Activated T-cell treated with anti-CD3 and anti-CD28 coated beads for 48 hours (primary cell): ENCODE measurements at regions not wholly inside any gene's neighbourhood (a gene's known extent, or its start where the extent isn't known, plus 50 kb on each side); places are given as distances from the start of the nearest gene placed in this dataset.

ENCODE experiments used
- DNase-seq: peaks from one replicate; pipeline ENCODE4 v3.0.0-alpha.2; 2020; ENCODE audit warnings: low read depth

DNA sequence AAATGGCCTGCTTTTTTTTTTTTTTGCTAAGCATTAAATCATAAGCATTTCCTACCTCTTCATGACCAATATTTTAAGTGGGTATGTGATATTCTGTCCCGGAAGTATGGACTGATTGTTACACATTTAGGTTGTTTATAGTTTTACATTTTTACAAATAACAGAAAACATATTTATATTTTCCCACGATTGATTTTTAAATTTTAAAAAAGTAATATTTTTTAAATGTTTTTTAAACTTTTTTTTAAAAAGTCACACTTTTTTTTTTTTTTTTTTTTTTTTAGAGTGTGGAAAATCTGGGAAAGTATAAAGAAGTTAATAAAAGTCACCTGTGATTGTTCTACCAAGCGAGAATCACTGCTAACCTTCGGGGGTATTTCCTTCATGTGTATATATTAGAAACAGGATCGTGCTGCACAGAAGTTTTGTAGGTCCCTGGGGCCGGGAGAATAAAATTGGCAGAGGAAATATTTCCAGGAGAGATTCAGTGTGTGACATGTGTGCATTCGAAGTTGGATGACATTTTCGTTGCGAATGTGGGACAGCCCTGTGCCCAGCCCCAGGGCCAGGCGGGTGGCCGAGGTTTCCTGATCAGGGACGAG lies 173.1 kb downstream of the CDC5L start:
- no peak for DNase-seq

DNA sequence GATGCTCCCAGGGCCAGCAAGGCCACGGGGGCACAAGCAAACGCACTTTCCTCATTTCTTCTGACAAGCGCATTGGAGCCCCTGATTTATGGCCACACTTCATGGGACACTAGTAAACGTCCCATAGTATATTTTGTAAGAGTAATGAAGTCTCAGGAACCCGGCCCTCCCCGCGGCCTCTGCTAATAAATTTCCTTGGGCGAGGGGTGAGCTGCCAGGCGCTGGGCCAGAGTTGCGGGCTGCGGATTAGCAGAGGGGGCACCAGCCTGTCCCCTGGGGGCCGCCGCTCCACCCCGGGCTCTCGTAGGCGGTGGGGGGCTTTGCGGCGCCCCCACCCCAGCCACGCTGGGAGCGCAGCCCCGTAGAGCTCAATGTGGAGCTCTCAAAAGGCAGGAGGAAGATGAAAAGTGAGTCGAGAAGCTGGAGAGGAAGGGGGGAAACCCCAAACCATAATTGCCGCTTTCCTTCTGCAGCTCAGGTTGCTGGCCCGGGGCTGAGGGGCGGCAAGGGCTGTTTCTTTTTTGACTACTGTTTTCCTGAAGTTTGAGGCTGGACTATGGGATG lies 173.6 kb downstream of the CDC5L start:
- DNase-seq = no peak

- no peak for DNase-seq
Observed at GRCh38 chr6:44561832-44562665, 174.5 kb downstream of the CDC5L start.

DNA sequence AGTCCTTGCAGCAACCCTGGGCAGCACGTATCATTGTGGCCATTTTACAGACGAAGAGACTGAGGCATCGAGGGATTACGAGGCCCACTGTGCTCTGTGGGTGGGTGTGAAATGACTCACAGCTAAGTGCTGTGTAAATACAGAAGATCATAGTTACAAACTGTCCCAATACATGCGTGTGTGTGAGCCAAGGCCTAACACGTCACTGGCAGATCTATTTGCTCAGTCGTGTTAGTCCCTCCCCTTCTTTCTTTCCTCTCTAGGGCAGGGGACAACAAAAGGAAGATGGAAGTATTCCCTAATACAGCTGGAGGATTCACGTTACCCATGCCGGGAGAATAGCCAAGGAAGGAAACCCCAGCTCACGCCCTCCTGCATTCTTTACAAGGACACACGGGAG lies 175.9 kb downstream of the CDC5L start:
- no peak for DNase-seq

GRCh38 chr6:44564906-44565524 lies 177.5 kb downstream of the CDC5L start:
- no peak for DNase-seq

DNA sequence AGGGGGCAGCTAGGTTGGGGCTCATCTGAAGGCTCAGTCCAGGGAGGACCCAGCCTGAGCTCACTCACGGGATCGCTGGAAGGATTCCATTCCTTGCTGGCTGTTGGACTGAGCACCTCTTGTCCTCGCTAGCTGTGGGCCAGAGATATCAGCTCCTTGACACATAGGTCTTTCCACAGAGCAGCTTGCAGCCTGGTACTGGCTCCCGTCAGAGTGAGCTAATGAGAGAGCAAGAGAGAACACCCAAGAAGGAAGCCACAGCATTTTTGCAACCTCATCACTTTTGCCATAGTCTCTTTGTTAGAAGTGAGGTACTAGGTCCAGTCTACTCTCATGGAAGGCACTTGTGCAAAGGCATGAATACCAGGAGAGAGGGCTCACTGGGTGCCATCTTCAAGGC lies 179.9 kb downstream of the CDC5L start:
- DNase-seq = no peak

GRCh38 chr6:44569131-44569530 lies 181.6 kb downstream of the CDC5L start:
- DNase-seq = no peak

- DNase-seq = no peak
Observed at GRCh38 chr6:44569931-44570385, 182.5 kb downstream of the CDC5L start.

- DNase-seq = no peak
Observed at GRCh38 chr6:44571510-44571909, 184.0 kb downstream of the CDC5L start.

DNA sequence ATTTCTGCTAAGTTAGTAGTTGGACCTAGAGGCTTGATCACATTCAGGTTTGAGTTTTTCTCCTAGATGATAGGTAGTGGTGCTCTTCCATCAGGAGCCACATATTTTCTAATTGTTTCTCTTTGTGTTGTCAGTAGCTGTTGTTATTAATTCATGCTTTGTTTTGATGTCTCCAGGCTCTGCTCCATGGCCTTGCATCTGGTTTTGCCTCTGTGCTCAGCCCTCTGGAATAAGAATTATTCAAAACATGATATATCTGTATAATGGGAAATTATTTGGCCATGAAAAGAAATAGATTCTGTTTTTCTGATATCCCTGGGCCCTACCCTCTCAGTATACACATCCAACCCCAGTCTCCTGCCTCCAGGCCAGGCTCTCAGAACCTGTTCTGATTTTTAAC lies 184.8 kb downstream of the CDC5L start:
- DNase-seq = no peak

DNA sequence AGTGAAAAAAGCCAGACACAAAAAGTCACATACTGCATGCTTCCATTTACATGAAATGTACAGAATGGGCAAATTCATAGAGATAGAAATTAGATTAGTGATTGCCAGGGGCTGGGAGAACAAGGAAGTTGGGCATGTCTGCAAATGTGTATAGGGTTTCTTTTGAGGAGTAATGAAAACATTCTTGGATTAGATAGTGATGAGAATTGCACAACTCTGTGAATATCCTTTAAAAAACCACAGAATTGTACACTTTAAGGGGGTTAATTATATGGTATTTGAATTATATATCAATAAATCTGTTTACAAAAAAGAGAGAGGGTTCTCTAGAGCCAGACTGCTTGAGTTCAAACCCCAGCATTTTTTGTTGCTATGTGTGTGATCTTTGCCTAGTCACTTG lies 188.1 kb downstream of the CDC5L start:
- no peak for DNase-seq

DNA sequence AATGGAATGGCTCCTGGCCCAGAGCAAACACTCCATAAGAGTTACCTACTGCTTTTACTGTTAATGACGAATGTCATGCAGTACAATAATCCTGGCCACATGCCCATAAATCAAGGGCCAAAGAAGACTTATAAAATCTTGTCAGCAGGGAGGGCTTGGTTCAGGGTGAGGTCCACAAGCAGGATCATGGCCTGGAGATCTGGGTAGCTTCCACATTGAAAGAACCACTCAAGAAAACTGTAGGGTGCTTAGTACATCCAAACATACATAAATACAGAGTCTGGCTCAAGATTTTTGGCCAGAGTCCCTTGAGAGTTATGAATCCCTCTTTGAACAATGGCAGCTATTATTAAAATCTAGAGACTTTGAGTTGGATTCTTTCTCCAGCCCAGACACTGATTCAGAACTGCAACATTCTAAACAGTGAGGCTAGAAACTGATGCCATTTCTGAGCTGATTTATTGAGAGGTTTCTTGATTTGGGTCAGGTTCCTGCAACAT lies 188.7 kb downstream of the CDC5L start:
- no peak for DNase-seq

DNA sequence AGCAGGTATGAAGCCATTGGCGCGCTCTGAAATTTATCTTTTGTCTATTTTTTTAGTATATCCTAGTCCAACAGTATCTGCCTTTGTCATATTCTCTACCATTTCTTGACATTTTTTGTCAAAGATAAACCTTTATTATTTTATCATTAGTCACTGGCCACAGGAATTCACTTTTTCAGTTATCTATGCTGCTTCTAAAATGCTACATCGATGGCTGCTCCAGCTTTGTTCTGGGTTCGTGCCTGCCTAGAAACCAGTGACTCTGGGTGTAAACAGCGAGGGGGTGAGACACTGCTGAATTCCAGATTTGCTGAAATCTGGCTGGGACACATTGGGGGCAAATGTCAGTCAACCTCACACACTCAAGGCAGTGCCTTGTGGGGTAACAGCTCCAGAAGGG lies 193.4 kb downstream of the CDC5L start:
- no peak for DNase-seq

DNA sequence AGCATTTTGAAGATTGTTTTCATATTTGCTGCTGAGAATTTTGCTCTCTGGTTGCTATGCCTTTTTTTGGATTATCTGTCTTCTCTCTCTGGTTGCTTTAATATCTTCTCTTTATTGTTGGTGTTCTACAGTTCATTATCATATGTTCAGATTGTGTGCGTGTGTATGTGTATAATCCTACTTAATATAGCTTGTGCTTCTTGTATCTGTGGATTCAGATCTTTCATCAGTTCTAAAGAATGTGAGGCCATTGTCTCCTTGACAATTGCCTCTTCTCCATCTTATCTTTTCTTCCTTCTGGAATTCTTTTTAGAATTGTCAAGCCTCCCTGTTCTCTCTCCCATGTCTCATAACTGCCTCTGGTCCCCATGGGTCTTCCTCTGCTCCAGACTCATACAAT lies 195.4 kb downstream of the CDC5L start:
- DNase-seq = no peak

GRCh38 chr6:44590471-44590870 lies 203.0 kb downstream of the CDC5L start:
- DNase-seq = no peak

- DNase-seq = peak; percentile 38
Observed at GRCh38 chr6:44593539-44593944, 206.0 kb downstream of the CDC5L start.

- no peak for DNase-seq
Observed at GRCh38 chr6:44594481-44594880, 207.0 kb downstream of the CDC5L start.

DNA sequence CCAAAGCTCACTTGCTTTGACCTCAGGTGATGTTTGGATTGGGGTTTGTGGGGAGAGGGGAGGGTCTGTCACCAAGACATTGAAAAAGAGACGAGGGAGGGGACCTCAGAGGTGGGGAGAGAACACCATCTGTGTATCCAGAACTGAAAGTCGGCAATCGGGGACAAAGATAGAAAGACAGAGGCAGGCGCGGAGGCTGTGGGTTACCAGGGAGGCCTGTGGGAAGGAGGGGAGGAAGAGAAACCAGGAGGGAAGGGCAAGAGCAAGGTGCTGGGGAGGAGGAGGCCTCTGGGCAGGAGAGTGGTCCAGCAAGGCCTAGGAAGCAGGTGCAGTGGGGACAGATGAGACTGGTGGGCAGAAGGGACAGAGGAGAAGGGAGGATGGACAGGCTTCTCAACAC lies 211.2 kb downstream of the CDC5L start:
- no peak for DNase-seq

GRCh38 chr6:44599672-44600071 lies 212.2 kb downstream of the CDC5L start:
- DNase-seq = no peak

- no peak for DNase-seq
Observed at GRCh38 chr6:44603044-44603686, 215.7 kb downstream of the CDC5L start.

DNA sequence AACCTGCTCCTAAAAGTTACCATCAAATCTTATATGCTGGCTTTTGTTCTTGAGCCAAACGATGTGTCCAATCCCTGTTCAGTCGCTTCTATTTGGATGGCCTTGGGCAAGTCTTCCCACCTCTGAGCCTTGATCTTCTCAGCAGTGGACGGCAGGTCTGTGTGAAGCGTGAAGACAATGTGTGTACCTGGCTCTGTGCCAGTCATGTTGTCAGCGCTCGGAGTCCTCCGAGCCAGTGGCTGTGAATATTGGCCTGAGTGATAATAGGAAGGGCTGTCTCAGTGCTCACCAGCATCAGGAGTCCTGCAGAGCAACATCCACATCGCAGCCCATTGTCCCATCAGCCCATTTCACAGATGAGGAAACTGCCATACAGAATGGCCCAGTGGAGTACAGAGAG lies 219.0 kb downstream of the CDC5L start:
- DNase-seq = no peak

GRCh38 chr6:44606976-44607375 lies 219.5 kb downstream of the CDC5L start:
- DNase-seq = no peak
